Hepatocyte (in vitro differentiated cells): ENCODE measurements at regions not wholly inside any gene's neighbourhood (a gene's known extent, or its start where the extent isn't known, plus 50 kb on each side); places are given as distances from the start of the nearest gene placed in this dataset.

Experiments
- CTCF ChIP-seq: fragments of 200-600 bp; sonication (generic); IDR thresholded peaks from 2 replicates; pipeline ENCODE4 v1.5.1; 2016; ENCODE audit warnings: antibody characterized with exemption, mild to moderate bottlenecking; ENCODE audit not compliant: poor library complexity
- EZH2 ChIP-seq: fragments of 200-600 bp; sonication (generic); IDR thresholded peaks from 2 replicates; pipeline ENCODE4 v1.6.1; 2016; ENCODE audit warnings: antibody characterized with exemption, mild to moderate bottlenecking, borderline replicate concordance
- EZH2phosphoT487 ChIP-seq: fragments of 200-600 bp; sonication (generic); IDR thresholded peaks from one replicate; pipeline ENCODE4 v1.6.1; 2018; ENCODE audit warnings: antibody characterized with exemption, mild to moderate bottlenecking, low read depth, moderate library complexity; ENCODE audit not compliant: unreplicated experiment, severe bottlenecking

DNA sequence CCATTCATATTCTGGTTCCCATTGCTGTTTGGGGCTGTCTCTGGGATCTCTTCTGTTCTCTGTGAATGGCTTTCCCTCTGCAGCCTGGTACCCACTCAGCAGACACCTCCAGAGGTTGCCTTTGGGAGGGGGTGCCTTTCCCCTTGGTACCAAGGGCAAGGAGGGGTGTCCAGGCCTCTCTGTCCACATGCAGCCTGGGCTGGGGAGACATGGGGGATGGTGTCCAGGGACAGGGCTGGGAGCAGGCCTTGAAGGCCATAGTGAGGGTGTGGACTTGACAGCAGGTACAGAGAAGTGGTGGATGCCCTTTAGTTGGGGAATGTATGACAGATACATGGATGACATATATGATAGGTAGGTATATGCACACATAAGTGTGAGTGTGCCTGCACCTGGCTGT, 83.7 kb downstream of the PLXNA1 start:
- TF ChIP-seq EZH2 (no peak), CTCF (no peak), EZH2phosphoT487 (no peak)
